AG04450 (cell line): ENCODE measurements at regions not wholly inside any gene's neighbourhood (a gene's known extent, or its start where the extent isn't known, plus 50 kb on each side); places are given as distances from the start of the nearest gene placed in this dataset.
"Not testable (repeated sequence)": the region's sequence is repeated elsewhere in the genome, so short reads cannot be mapped to it uniquely, and the experiment has no call there.

ENCODE experiments used
- CTCF ChIA-PET: fragments of 300-600, 350-600 bp; formaldehyde crosslinking; extraction: SDS; loops from one replicate; lab custom pipeline; 2022; ENCODE audit warnings: antibody characterized with exemption, inconsistent platforms; lab: Charles Lee
- POLR2A ChIA-PET: fragments of 350-600 bp; formaldehyde crosslinking; extraction: SDS; loops from one replicate; lab custom pipeline; 2021; ENCODE audit warnings: antibody characterized with exemption, inconsistent platforms; lab: Yijun Ruan, JAX
- DNase-seq: peaks from one replicate; pipeline ENCODE4 v3.0.0-alpha.2; 2011; ENCODE audit warnings: low read depth, low spot score
- H3K27ac ChIP-seq: one replicate; pipeline ENCODE4 v1.5.1; 2012; ENCODE audit warnings: low read depth, low read length, control low read depth
- H3K27me3 ChIP-seq: one replicate; pipeline ENCODE4 v1.6.0; 2012; ENCODE audit warnings: low read length; ENCODE audit not compliant: control insufficient read depth, insufficient read depth
- H3K4me3 ChIP-seq: 2 replicates; pipeline ENCODE4 v1.5.1; 2011; ENCODE audit warnings: mild to moderate bottlenecking, low read depth, low read length, control low read depth
- H3K9me3 ChIP-seq: 2 replicates; pipeline ENCODE4 v1.5.1; 2012; ENCODE audit warnings: low read length; ENCODE audit not compliant: control insufficient read depth, insufficient read depth
- CTCF ChIP-seq: IDR thresholded peaks from 2 replicates; pipeline ENCODE4 v1.5.1; 2011; ENCODE audit warnings: low read depth, low read length, control low read depth, inconsistent platforms

GRCh38 chr17:83190601-83191387 lies 111.4 kb downstream of the METRNL start:
- Histone ChIP-seq H3K9me3 (peaks cover 33% of the 10 kb centered on the region), H3K4me3 (no peak overlapping the region), H3K27ac (no peak overlapping the region), H3K27me3 (peaks cover 21% of the 10 kb centered on the region)
- ChIA-PET CTCF (no interaction called here), POLR2A (interaction anchor here (1.3 to 1.6 kb wide), 2 partner anchors 81 to 107 kb away, joined by 4 to 8 read pairs; no protein-coding TSS in a partner anchor)
- TF ChIP-seq CTCF = no peak
- DNase-seq = no peak

GRCh38 chr17:83191388-83192160 lies 112.2 kb downstream of the METRNL start:
- peaks cover 33% of the 10 kb centered on the region for H3K9me3 ChIP-seq
- H3K27ac ChIP-seq = no peak overlapping the region
- DNase-seq = no peak
- ChIA-PET CTCF (no interaction called here), POLR2A (no interaction called here)
- peaks cover 16% of the 10 kb centered on the region for H3K27me3 ChIP-seq
- H3K4me3 ChIP-seq = no peak overlapping the region
- TF ChIP-seq CTCF = no peak

GRCh38 chr17:83192161-83192788 lies 112.9 kb downstream of the METRNL start:
- ChIA-PET CTCF (no interaction called here), POLR2A (no interaction called here)
- no peak overlapping the region for H3K4me3 ChIP-seq
- peaks cover 31% of the 10 kb centered on the region for H3K9me3 ChIP-seq
- no peak for DNase-seq
- H3K27me3 ChIP-seq = peaks cover 18% of the 10 kb centered on the region
- TF ChIP-seq CTCF = no peak
- H3K27ac ChIP-seq = no peak overlapping the region

- POLR2A ChIA-PET = interaction anchor here (0.7 kb wide), 1 partner anchor 23 kb away, joined by 3 read pairs; no protein-coding TSS in a partner anchor
These were observed 113.5 kb downstream of the METRNL start for GRCh38 chr17:83192789-83193335.

GRCh38 chr17:83193336-83194185 lies 114.2 kb downstream of the METRNL start:
- CTCF ChIA-PET = interaction anchor here (0.6 kb wide), 1 partner anchor 182 kb away, joined by 3 read pairs; no protein-coding TSS in a partner anchor

More at GRCh38 chr17:83192789-83193335, 113.5 kb downstream of the METRNL start:
- H3K27me3 ChIP-seq = peaks cover 16% of the 10 kb centered on the region
- DNase-seq, H3K4me3 ChIP-seq, CTCF ChIA-PET, H3K27ac ChIP-seq: not testable (repeated sequence)
- H3K9me3 ChIP-seq = peaks cover 27% of the 10 kb centered on the region

More at GRCh38 chr17:83193336-83194185, 114.2 kb downstream of the METRNL start:
- peaks cover 20% of the 10 kb centered on the region for H3K9me3 ChIP-seq
- POLR2A ChIA-PET = interaction anchor here (0.7 kb wide), 1 partner anchor 24 kb away, joined by 3 read pairs; no protein-coding TSS in a partner anchor
- DNase-seq = no peak
- no peak for TF ChIP-seq CTCF
- H3K27ac ChIP-seq = no peak overlapping the region
- H3K27me3 ChIP-seq = peaks cover 9% of the 10 kb centered on the region
- no peak overlapping the region for H3K4me3 ChIP-seq
